GM19463 (cell line): ENCODE measurements at regions not wholly inside any gene's neighbourhood (a gene's known extent, or its start where the extent isn't known, plus 50 kb on each side); places are given as distances from the start of the nearest gene placed in this dataset.

Source experiments
- ATAC-seq: cut with Tn5 transposase; IDR thresholded peaks from one replicate; pipeline ENCODE4 v1.9.1; 2021; ENCODE audit warnings: mild to moderate bottlenecking, moderate library complexity; ENCODE audit not compliant: unreplicated experiment

DNA sequence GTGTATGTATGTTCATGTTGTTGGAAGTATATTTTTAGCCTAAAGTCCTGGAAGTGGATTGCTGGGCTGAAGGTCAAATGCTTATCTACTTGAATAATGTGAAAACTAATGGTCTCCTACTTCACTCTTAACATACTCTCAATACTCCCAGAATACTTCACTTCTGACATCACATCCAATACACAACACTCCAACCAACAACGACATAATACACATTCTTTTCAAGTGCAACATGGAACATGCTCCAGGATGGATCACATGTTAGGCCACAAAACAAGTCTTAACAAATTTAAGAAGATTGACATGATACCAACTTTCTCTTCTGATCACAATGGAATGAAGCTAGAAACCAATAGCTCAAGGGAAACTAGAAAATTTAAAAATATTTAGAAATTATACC lies 126.9 kb upstream of the ADCY1 start:
- no peak for ATAC-seq

DNA sequence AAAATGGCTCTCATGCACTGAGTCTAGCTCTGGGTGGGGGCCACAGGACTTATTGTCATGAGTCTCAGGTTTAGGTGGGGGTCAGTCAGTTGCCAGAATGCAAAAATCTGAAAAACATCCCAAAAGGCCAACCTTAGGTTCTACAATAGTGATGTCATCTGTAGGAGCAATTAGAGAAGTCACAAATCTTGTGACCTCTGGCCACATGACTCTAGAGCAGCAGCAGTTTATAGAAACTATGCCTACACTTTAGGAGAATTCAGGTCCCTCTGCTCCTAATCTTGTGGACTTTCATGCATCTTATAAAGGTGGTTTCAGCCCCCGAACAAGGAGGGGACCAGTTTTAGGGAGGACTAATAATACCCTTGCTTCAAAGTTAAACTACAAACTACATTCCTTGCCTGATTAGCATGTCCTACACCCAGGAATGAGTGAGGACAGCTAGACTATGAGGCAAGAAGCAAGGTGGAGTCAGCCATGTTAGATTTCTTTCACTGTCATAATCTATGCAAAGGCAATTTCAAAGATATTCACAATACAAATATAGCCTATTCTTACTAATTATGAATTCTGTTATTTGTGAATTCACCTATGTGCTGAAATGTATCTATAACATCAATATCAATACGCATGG lies 123.5 kb upstream of the ADCY1 start:
- ATAC-seq, result no peak

DNA sequence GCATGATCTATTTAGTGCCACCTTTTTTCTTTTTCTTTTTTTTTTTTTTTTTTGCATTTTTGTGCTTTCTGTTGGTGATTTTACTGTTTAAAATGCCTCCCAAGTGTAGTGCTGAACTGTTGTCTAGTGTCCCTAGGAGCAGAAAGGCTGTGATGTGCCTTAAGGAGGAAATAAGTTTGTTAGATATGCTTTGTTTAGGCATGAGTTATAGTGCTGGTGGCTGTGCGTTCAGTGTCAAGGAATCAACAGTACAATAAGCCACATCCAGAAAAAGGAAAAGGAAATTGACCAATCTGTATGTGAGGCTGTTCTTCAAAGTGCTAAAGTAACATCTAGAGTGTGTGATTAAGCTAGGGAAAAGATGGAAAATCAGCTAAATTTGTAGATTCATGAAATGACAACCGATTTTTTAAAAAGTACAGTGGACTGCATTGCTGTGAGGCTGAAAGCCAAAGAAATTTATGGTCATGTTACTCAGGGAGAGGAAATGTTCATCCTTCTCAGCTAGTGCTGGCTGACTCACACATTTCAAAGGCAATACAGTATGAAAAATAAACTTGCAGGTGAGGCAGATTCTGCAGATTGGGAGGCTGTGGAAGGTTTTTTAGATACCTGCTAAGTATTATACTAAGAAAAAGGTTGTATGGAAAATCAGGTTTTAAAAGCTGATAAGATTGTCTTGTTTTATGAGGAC lies 122.7 kb upstream of the ADCY1 start:
- ATAC-seq, result no peak

DNA sequence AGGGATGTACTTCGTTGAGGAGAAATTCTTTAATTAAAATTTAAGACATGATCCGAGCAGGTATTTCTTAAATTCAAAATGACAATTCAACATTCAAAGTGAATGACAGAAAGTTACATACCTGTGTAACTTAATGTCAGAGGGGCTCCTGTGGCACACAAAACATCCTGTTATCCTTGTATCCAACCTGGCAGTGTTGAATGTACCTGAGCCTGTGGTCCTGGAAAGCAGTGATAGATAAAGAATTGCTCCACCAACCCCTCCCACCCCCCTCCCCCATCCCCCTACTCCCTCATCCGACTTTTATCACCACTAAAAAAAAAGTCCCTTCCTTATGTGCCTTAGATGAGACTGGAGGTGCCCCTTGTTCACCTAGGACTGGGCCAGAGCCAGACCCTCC lies 119.4 kb upstream of the ADCY1 start:
- no peak for ATAC-seq

DNA sequence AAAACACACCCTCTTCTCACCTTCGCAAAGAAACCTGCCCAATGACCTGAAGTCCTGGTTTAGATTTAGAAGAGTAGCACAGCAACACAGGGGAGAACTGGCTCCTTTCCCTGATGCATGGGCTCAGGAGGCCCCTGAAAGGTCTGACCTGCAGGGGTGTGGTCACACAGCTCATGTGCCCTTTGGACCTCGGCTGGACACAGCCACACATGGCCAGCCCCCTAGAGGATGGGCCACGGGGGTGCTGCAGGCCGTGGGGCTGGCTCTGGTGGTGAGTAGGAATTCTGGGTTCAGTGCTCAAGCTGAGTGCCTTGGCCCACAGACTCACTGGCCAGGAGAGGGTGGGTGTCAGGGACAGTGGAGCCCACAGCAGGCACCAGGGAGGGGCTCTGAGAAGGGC lies 118.5 kb upstream of the ADCY1 start:
- ATAC-seq, result no peak

DNA sequence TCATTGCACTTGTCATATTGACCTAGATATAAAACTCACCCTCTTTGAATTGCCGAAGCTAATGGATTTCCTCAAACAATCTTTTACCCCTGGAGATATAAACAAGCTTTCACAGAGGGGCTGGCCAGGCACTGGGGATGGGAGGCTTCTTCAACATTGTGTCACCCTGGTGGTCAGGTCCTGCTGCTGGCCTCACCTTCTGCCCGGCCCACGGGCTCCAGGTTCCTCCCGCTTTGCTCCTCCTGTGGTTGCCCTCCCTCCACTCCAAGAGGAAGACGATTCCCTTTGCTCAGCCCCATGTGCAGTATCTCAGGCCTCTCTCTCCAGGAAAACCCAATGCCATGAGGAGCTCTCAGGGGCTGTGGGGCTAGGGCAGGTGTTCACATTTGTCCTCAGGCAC lies 118.1 kb upstream of the ADCY1 start:
- no peak for ATAC-seq

DNA sequence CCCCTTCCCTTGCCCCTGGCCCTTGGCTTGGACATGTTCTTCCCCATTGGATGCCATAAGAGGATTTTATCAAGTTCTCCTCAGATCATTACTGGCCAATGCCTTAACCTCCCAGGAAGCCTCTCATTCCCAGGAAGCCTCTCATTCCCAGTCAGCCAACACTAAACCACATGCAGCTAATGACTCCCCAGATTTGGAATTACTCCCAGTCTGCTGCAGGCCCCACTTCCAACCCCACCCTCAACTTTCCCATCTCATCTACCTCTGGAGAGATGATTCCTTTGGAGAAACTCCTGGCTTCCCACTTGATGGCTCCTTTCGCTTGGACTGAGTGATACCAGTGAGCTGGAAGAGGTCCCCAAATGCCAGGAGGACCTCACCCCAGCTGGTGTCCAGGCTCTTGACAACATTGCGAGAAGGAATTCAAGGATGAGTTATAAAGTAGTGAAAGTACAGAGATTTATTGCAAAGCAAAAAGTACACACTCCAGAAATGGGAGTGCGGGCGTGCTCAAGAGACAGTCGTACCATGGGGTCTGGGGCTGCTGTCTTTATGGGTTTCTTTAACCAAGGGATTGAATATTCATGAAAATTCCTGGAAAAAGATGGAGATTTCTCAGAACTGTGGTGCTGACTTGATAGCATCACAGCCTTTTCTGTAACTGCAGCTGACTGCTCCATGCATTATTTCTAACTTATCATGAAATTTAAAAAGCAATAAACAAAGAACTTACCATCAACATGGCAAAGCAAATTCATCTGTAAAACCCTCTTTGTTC lies 117.2 kb upstream of the ADCY1 start:
- ATAC-seq, result no peak

DNA sequence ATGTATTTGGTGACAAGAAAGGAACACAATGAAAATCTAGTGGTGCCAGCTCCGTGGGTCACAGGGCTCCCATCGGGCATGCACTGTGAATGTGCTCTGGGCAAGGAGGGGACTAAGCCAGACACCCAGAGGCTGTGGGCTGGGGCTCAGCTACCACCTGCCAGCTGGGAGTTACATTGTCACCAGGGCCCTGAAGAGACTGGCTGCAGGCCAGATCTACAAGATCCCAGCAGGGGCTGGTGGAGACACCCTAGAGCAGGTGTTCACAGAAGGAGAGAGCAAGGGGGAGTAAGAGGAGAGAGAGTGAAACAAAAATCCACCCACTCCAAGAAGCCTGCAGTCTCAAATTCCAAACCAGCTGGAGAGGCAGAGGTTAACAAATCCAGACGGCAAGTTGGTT lies 116.6 kb upstream of the ADCY1 start:
- ATAC-seq, result no peak

DNA sequence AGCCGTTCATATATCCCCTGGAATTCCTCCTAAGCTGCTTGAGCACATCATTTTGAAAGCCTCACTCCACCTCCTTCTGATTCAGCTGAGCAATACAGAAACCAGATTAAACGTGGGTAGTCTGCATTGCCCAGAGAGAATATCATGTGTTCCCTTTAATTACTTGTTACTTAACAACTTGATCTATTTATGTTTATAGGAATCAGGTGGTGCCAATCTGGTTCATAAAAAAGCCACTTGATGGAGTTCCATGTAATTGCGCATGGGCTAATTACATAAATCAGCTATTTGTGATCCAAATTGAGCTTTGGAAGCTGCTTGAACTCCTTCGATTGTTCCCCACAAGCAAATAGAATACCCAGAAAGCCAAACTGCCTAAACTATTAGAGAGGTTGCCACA lies 114.7 kb upstream of the ADCY1 start:
- ATAC-seq, result no peak

DNA sequence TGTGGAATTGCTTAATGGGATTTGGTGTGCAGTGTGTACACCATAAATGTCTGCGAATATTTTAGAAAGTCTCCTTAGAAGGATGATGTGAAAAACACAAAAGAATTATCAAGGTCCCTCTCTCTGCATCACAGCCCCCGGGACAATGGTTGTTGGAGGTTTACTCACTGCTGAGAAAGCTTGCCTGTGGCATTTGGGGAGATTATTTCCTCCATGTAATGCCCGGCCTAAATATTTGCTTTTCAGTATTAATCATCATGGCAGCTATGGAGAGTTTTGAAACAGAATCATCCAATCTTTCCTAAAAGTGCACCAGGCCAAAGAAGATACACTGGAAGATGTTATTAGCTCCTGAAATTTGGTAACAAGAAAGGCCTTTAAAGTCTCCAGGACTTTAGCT lies 113.8 kb upstream of the ADCY1 start:
- no peak for ATAC-seq

DNA sequence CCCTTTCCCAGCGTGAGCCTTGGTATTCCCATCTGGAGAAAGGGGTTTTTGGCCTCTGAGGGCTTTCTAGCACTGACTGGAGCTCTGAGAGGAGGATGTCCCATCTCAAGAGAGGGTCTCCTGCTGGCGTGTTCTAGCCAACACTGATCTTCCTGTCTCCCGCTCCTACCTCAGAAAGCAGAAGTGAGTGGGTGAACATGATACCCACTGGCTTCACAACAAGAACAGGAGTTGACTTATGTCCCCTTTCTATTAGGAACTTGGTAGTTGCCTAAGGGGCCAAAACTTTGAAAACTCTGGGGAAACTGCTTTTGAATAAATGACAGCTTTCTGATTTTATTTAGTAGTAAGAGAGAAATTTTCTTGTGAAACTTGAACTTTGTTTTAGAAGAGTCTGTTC lies 113.1 kb upstream of the ADCY1 start:
- ATAC-seq, result no peak

DNA sequence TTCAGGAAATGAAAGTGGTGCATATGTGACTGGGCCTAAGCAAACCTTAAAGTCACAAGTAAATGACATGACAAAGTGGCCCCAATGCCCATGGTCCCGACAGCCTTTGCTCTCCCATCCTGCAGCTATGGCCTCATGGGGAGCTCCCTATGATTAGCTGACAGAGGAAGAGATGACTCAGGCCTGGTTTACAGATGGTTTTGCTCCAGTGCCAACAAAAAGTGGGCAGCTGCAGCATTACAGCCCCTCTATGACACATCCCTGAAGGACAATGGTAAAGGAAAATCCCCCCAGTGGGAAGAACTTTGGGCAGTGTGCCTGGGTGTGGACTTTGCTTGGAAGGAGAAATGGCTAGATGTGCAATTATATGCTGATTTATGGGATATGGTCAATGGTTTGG lies 105.1 kb upstream of the ADCY1 start:
- ATAC-seq, result no peak

DNA sequence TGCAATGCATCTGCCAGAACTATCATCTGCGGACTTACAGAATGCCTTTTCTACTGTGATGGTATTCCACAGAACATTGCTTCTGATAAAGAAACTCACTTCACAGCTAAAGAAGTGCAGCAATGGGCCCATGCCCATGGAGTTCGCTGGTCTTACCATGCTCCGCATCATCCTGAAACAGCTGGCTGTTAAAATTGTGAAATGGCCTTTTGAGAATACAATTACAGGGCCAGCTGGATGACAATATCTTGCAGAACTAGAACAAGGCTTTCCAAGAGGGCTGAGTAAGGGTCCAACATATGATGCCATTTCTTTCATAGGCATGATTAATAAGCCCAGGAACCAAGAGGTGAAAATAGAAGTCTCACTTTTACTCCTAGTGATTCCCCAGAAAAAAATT lies 104.1 kb upstream of the ADCY1 start:
- ATAC-seq, result no peak

DNA sequence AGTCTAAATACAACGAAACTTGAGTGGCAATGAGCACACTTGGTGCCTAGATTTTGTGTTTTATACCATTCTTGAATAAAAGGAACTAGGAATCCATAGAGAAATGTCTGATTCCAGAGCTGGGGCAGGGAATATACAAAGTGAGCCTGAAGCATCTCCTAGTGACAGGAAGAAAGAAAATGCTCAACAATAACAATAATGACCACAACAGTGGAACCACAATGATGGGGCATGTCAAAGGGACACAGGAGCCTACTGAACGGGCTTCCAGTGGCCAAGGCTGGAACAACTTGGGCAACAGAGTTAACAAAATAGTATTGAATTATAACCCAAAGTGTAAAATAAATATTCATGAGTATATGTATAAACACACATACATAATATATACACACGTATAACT lies 94.4 kb upstream of the ADCY1 start:
- ATAC-seq, result no peak

DNA sequence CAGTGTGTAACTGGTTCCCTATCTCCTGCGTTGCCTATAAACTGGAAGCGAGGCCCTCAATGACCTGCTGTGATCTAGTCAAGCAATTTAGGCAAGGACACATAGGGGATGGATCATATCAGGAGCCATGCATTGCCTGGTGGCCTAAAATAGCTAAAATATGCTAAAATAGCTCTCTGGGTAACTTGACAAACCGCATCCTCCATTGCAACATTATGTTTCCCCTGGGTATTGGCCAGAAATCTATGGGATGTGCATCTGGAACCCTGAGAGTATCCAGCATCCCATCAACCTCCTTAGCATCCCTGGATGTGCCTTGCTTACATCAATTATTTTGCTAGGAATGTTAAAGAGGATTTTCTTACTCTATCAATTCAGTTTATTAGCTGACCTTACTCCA lies 91.7 kb upstream of the ADCY1 start:
- no peak for ATAC-seq

DNA sequence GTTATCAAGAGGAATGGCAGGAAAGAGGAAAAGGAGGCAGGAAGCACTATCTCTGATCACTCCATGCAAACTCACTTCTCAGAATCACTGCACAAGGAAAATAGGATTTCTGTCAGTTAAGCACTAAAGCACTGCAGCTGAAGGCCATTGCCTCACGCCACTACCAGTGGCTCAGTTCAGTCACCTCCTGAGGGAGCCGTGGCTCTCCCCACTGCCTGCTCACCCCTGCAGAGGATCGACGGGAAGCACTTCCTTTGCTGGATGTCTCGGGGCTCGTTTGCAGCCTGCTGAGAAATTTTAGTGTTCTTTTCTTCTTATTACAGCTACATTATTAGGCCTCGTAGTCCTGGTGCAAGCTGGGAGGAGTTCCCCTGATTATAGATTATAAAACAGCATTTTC lies 90.1 kb upstream of the ADCY1 start:
- ATAC-seq, result no peak

DNA sequence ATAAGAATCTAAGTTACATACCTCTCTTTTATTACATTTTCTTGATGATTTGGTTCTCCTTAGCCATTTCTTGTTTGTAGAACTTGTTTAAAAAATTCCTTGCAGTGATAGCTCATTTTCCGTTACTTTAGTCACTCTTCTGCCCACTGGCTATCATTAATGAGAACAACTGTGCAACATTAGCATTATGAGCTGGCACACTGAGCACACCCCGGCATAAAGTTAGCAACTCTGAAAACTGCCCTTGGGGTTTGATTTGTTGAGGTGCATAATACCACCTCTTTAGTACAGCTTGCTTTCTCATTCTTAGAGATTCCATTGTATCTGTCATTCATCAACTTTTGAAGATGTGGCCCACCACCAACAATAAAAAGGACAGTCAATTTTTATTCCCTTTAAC lies 87.6 kb upstream of the ADCY1 start:
- no peak for ATAC-seq

DNA sequence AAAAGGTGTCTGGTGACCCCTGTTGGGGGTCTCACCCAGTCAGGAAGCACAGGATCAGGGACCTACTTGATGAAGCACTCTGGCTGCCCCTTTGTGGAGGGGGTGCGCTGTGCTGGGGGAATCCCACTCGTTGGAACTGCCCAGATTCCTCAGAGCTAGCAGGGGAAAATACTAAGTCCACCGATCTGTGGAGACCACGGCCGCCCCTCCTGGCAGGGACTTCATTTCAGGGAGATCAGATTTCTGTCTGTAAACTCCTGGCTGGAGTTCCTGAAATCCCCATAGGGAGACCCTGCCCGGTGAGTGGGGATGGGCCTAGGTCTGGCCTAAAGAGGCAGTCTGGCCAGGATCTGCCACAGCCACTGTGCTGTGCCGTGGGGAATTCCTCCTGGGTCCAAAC lies 79.3 kb upstream of the ADCY1 start:
- no peak for ATAC-seq

DNA sequence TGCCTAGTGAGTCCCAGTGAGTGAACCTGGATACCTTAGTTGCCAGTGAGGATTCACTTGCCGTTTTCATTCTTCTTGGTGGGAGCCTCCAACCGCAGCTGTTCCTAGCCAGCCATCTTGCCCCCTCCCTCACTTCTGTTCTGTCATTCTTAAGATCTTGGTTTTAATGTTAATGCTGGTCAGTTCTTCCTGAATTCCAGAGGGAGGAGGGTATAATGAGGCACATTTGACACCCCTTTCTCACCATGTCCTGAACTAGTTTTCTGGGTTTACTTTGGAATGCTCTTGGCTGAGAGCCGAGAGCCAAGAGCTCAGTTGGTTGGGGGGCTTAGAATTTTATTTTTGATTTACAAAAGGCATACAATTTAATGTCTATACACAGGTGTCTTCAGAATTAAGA lies 78.5 kb upstream of the ADCY1 start:
- ATAC-seq, result no peak

DNA sequence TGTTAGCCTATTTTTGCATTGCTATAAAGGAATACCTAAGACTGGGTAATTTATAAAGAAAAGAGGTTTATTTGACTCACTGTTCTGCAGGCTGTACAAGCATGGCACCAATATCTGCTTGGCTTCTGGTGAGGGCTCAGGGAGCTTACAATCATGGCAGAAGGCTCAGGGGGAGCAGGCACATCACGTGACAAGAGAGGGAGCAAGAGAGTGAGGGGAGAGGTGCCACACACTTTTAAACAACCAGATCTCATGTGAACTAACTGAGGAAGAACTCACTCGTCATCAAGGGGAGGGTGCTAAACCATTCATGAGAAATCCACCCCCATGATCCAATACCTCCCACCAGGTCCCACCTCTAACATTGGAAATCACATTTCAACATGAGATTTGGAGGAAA lies 73.9 kb upstream of the ADCY1 start:
- ATAC-seq, result no peak

DNA sequence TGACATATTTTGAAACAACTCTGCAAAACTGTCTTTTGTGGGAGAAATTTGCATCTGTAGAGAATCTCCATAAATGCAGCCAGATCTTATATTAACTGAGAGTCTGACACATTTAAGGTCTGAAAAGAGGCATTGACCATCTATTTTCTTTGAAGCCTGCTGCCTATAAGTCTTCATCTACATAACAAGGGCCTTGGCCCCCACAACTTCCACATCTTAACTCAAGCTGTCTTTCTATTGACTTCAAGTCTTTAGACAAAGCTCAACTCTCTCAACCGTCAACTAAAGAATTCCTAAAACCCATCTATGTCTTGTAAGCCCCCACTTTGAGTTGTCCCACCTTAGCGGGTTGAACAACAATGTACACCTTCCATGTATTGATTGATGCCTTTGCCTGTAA lies 72.4 kb upstream of the ADCY1 start:
- ATAC-seq, result no peak

DNA sequence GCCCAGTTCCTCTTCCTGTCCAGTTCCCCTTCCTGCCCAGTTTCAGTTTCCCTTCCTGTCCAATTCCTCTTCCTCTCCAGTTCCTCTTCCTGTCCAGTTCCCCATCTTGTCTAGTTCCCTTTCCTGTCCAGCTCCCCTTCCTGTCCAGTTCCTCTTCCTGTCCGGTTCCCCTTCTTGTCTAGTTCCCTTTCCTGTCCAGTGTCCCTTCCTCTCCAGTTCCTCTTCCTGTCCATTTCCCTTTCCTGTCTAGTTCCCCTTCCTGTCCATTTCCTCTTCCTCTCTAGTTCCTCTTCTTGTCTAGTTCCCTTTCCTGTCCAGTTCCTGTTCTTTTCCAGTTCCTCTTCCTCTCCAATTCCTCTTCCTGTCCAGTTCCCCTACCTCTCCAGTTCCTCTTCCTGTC lies 68.1 kb upstream of the ADCY1 start:
- no peak for ATAC-seq
